GM19023 (cell line): ENCODE measurements at regions not wholly inside any gene's neighbourhood (a gene's known extent, or its start where the extent isn't known, plus 50 kb on each side); places are given as distances from the start of the nearest gene placed in this dataset.
"Not testable (repeated sequence)": the region's sequence is repeated elsewhere in the genome, so short reads cannot be mapped to it uniquely, and the experiment has no call there.

Source experiments
- ATAC-seq: cut with Tn5 transposase; IDR thresholded peaks from one replicate; pipeline ENCODE4 v1.9.1; 2021; ENCODE audit warnings: mild to moderate bottlenecking, moderate library complexity; ENCODE audit not compliant: unreplicated experiment

GRCh38 chr4:162761965-162762364 is 404.7 kb downstream of the NAF1 start:
- no peak for ATAC-seq

DNA sequence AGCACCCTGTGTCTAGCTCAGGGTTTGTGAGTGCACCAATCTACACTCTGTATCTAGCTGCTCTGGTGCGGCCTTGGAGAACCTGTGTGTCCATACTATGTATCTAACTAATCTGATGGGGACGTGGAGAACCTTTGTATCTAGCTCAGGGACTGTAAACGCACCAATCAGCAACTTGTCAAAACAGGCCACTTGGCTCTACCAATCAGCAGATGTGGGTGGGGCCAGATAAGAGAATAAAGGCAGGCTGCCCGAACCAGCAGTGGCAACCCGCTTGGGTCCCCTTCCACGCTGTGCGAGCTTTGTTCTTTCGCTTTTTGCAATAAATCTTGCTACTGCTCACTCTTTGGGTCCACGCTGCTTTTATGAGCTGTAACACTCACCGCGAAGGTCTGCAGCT is 426.5 kb downstream of the NAF1 start:
- not testable (repeated sequence) for ATAC-seq

GRCh38 chr4:162739596-162739995 is 427.1 kb downstream of the NAF1 start:
- not testable (repeated sequence) for ATAC-seq

- ATAC-seq, result no peak
These were observed 433.8 kb downstream of the NAF1 start for GRCh38 chr4:162732876-162733275.

GRCh38 chr4:162727766-162728165 is 438.9 kb downstream of the NAF1 start:
- ATAC-seq, result no peak

GRCh38 chr4:162727232-162727631 is 439.5 kb downstream of the NAF1 start:
- no peak for ATAC-seq

DNA sequence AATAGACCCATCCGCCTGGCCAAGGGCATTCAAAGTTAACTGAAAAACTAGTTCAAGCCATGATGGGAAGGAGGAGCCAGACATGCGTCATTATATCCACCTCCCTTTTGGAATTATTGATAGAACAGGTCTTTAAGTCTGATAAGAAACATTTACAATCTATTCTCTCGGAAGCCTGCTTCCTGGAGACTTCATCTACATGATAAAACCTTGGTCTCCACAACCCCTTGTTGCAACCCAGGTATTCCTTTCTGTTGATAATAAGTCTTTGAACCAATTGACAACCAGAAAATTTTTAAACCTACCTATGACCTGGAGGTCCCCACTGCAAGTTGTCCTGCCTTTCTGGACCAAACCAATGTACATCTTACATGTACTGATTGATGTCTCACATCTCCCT is 451.3 kb downstream of the NAF1 start:
- no peak for ATAC-seq

DNA sequence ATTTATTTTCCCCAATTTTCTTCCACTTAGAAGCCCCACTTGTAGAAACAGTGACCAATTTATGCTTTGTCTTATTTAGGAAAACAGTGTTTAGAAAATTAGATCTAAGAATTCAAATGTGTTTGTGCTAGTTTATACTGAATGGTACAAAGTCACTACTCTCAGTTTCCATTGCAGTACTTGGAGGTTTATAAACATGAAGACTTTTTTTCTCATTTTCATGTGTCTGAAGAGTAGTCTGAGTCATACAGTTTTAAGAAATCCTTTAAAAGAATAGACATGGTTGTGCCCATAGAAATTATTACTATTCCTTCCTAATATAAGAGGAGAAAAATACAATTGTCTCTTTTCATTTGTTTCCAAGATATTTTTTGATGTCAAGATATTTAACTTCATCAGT is 458.7 kb downstream of the NAF1 start:
- no peak for ATAC-seq

DNA sequence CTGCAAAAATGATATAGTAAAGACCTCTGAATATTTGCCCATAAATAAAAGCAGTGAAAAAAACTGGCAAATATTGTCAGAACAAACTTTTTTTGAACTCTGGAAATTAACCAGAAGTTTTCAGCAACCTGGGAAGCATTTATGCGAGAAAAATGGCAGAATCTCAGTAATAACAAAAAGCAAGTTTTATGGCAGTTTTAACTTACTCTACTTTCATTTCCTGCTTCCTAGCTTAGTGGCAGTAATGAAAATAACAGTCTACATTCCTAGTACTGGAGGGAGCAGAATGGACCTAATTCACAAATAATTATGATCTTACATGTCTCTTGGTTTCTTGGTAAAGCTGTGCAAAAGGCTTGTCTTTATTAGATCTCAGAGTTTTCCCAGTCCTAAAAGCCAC is 460.1 kb downstream of the NAF1 start:
- ATAC-seq, result no peak

DNA sequence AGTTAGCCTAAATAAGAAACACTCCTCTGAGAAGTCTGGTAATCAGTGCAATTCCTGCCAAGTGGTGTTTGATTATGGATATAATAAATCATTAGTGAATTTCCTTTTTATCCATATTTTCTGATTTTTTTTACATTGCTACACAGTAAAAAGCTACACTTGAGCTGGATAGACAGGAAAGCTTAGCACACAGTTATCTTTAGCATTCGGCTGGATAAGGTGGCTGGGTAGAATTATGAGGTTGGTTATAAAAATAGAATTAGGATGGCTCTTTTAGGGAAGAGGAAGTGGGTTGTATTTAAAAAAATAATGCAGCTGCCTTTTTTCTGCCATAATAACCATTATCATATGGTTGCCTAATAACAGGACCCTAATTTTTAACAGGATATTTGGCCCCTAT is 460.6 kb downstream of the NAF1 start:
- no peak for ATAC-seq

- no peak for ATAC-seq
These were observed 461.4 kb downstream of the NAF1 start for GRCh38 chr4:162705130-162705803.

- ATAC-seq, result peak; percentile 59
These were observed 465.8 kb downstream of the NAF1 start for GRCh38 chr4:162700815-162701361.

DNA sequence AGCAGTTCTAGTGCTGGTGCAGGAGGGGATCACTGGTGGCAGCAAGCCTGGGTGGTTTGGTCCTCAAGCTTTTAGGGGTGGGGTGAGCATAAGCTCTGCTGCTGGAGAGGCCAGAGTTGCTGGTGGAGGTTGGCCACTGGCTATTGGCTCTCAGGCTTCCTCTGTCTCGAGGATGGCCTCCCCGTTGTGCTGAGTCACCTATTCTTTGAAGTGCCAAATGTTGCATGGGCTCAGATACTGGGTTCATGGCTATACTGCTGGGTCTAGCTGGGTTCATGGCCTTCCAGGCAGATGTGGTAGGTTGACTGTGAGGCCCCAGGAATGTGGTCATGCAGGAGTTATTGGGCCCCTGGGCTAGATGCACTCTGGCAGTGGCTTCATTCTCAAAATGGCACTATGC is 466.3 kb downstream of the NAF1 start:
- ATAC-seq, result peak; percentile 36

DNA sequence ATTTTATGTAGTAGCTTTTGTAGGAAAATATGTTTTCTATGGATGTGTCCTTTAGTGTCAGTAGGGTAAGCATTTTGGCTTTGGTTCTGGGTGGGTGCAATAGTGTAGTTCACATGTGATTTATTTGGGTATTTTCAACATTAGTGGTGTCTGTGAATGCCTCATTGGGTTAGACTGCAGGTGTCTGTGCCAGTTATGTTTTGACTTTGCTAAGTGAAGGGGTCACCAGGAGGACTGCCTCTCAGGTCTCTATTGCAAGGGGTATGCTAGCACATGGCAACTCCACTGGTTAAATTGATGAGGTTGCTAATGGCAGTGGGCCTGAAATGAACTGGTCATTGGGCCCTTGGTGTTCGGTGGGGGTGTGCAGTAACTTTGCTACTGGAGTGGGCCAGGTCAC is 467.1 kb downstream of the NAF1 start:
- ATAC-seq, result no peak

DNA sequence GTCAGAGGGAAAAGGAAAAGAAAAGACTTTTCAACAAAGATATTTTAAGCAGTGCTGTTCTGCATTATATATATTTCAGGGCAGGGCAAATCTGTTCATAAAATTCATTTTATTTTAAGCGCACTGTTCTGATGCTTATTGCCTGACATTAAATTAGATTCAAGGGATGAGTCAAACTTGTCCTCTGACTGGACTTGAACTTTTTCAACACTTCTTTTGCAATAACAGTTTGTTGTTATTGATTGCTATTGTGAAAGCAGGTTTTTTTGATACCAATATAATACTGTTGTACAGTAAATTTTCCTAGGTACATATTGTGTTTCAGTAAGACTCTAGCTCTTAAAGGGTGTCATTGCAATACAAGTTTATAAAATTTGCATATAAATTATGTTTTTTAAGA is 481.3 kb downstream of the NAF1 start:
- no peak for ATAC-seq

DNA sequence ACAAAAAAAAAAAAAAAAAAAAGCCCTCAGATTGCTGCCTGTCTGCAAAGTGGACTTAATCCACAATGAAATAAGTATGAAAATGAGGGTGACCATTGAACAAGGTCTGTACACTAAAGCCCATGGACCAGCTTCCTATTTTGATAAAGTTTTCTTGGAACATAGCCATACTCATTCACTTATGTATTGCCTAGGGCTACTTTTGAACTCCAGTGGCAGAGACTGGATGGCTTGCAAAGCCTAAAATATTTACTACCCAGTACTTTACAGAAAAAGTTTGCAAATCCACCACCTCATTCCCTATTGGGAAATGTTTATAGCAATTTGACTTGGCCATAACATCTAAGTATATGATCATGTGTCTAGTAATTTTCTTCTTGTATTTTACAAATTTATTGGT is 481.7 kb downstream of the NAF1 start:
- ATAC-seq, result no peak

GRCh38 chr4:162684371-162684700 is 482.4 kb downstream of the NAF1 start:
- ATAC-seq, result no peak

GRCh38 chr4:162683659-162684370 is 482.9 kb downstream of the NAF1 start:
- peak; percentile 74 for ATAC-seq

GRCh38 chr4:162682651-162683050 is 484.0 kb downstream of the NAF1 start:
- no peak for ATAC-seq

GRCh38 chr4:162681212-162681611 is 485.5 kb downstream of the NAF1 start:
- no peak for ATAC-seq

DNA sequence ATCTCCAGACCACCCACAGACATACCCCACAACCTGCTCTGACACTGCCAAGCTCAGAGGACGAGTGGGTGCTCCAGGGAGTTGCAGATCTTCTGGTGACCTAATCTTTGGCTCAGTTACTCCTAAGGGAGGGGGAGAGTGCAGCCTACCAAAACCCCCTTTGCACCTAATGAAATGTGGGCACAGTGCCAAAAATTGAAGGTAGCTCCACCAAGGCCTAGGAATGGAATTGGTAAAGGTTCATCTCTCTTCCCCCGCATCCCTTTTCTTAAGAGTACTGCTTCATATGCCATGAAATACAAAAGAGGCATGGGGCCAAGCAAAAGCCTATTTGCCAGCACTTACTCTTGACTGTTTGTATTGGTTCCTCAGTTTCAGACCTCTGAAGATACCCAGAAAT is 491.0 kb downstream of the NAF1 start:
- no peak for ATAC-seq

GRCh38 chr4:162661913-162662312 is 498.1 kb upstream of the FSTL5 start:
- no peak for ATAC-seq

DNA sequence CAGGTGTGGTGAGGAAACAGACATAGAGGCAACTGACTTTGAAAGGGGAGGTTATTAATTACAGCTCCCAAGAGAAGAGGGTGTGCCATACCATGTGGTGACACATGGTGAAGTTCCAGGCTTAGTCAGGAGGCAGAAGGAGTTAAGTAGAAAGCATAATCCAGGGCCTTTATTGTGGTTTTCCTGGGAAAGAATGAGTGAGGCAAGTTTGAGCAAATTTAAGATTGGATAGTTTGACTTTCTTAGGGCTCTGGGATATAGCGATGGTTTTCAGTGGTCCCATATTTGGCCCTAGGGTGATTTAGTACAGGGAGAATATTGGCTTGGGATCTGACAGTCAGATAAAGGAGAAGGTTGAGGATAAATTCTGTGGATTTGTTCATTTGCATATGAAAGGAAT is 495.9 kb upstream of the FSTL5 start:
- no peak for ATAC-seq
